ENCODE measurements at regions not wholly inside any gene's neighbourhood (a gene's known extent, or its start where the extent isn't known, plus 50 kb on each side); places are given as distances from the start of the nearest gene placed in this dataset.

- TF ChIP-seq CTCF (conservative IDR thresholded peaks at IDR 0.05; ENCODE audit: low read length) (no peak), EZH2phosphoT487 (IDR thresholded peaks at IDR 0.05; ENCODE audit: borderline replicate concordance) (no peak)
- no peaks in the 10 kb centered on the region for H3K9me3 ChIP-seq (ENCODE audit: insufficient read depth, low read depth, low read length)
- no peak overlapping the region for H2AFZ ChIP-seq (ENCODE audit: low read length)
Measured at GRCh38 chr3:177689077-177689476, 491.8 kb upstream of the TBL1XR1 start.

GRCh38 chr3:177689869-177690268 lies 492.6 kb upstream of the TBL1XR1 start:
- Histone ChIP-seq H3K79me2 (ENCODE audit: insufficient read depth, low read length) (no peaks in the 10 kb centered on the region), H3K9me3 (ENCODE audit: insufficient read depth, low read depth, low read length) (no peaks in the 10 kb centered on the region), H3K9me2 (replicated peaks; ENCODE audit: low read depth, low read length) (no peaks in the 10 kb centered on the region), H2AFZ (ENCODE audit: low read length) (no peak overlapping the region), H4K20me1 (ENCODE audit: insufficient read depth, low read length, poor library complexity, severe bottlenecking) (no peaks in the 10 kb centered on the region), H3K27me3 (ENCODE audit: insufficient read depth, low read length, poor library complexity, severe bottlenecking) (no peaks in the 10 kb centered on the region), H3F3A (ENCODE audit: low read depth) (peaks cover 20% of the 10 kb centered on the region), H3K9ac (ENCODE audit: low read depth, low read length, poor library complexity, severe bottlenecking) (no peak overlapping the region), H3K36me3 (ENCODE audit: insufficient read depth, low read length) (no peaks in the 10 kb centered on the region), H3K4me1 (ENCODE audit: insufficient read depth, low read length, poor library complexity, severe bottlenecking) (peaks cover 83% of the 10 kb centered on the region), H3K4me3 (ENCODE audit: low read length, poor library complexity, severe bottlenecking) (no peak overlapping the region), H3K4me2 (ENCODE audit: low read depth, low read length, poor library complexity, severe bottlenecking) (no peak overlapping the region)
- TF ChIP-seq EZH2phosphoT487 (IDR thresholded peaks at IDR 0.05; ENCODE audit: borderline replicate concordance) (no peak), CTCF (conservative IDR thresholded peaks at IDR 0.05; ENCODE audit: low read length) (no peak)

More at GRCh38 chr3:177689077-177689476, 491.8 kb upstream of the TBL1XR1 start:
- Histone ChIP-seq H3K4me2 (ENCODE audit: low read depth, low read length, poor library complexity, severe bottlenecking) (peak overlapping the region; percentile 31), H3K79me2 (ENCODE audit: insufficient read depth, low read length) (no peaks in the 10 kb centered on the region), H3K27me3 (ENCODE audit: insufficient read depth, low read length, poor library complexity, severe bottlenecking) (no peaks in the 10 kb centered on the region), H4K20me1 (ENCODE audit: insufficient read depth, low read length, poor library complexity, severe bottlenecking) (no peaks in the 10 kb centered on the region), H3K9me2 (replicated peaks; ENCODE audit: low read depth, low read length) (no peaks in the 10 kb centered on the region), H3K36me3 (ENCODE audit: insufficient read depth, low read length) (no peaks in the 10 kb centered on the region), H3K4me1 (ENCODE audit: insufficient read depth, low read length, poor library complexity, severe bottlenecking) (peaks cover 83% of the 10 kb centered on the region), H3F3A (ENCODE audit: low read depth) (peaks cover 12% of the 10 kb centered on the region; the same call in 1 of the 2 replicates), H3K9ac (ENCODE audit: low read depth, low read length, poor library complexity, severe bottlenecking) (peak overlapping the region; percentile 51), H3K4me3 (ENCODE audit: low read length, poor library complexity, severe bottlenecking) (no peak overlapping the region)

GRCh38 chr3:177690306-177690705 lies 493.0 kb upstream of the TBL1XR1 start:
- TF ChIP-seq CTCF (conservative IDR thresholded peaks at IDR 0.05; ENCODE audit: low read length) = no peak
- TF ChIP-seq EZH2phosphoT487 (IDR thresholded peaks at IDR 0.05; ENCODE audit: borderline replicate concordance) = no peak

More at GRCh38 chr3:177690306-177690705, 493.0 kb upstream of the TBL1XR1 start:
- no peak overlapping the region for H3K9ac ChIP-seq (ENCODE audit: low read depth, low read length, poor library complexity, severe bottlenecking)
- H3K4me3 ChIP-seq (ENCODE audit: low read length, poor library complexity, severe bottlenecking) = no peak overlapping the region
- peaks cover 83% of the 10 kb centered on the region for H3K4me1 ChIP-seq (ENCODE audit: insufficient read depth, low read length, poor library complexity, severe bottlenecking)
- no peak overlapping the region for H2AFZ ChIP-seq (ENCODE audit: low read length)
- H3K36me3 ChIP-seq (ENCODE audit: insufficient read depth, low read length) = no peaks in the 10 kb centered on the region
- no peaks in the 10 kb centered on the region for H3K27me3 ChIP-seq (ENCODE audit: insufficient read depth, low read length, poor library complexity, severe bottlenecking)
- H3K4me2 ChIP-seq (ENCODE audit: low read depth, low read length, poor library complexity, severe bottlenecking) = no peak overlapping the region
- H3F3A ChIP-seq (ENCODE audit: low read depth) = peaks cover 24% of the 10 kb centered on the region
- H3K79me2 ChIP-seq (ENCODE audit: insufficient read depth, low read length) = no peaks in the 10 kb centered on the region
- H3K9me2 ChIP-seq (replicated peaks; ENCODE audit: low read depth, low read length) = no peaks in the 10 kb centered on the region
- H3K9me3 ChIP-seq (ENCODE audit: insufficient read depth, low read depth, low read length) = no peaks in the 10 kb centered on the region
- H4K20me1 ChIP-seq (ENCODE audit: insufficient read depth, low read length, poor library complexity, severe bottlenecking) = no peaks in the 10 kb centered on the region

Measured in Loucy (cell line).